Astrocyte (in vitro differentiated cells and primary cell): ENCODE measurements at regions not wholly inside any gene's neighbourhood (a gene's known extent, or its start where the extent isn't known, plus 50 kb on each side); places are given as distances from the start of the nearest gene placed in this dataset.

ENCODE experiments used
- CTCF ChIP-seq: IDR thresholded peaks from 2 replicates; pipeline ENCODE4 v1.5.1; 2011; ENCODE audit warnings: low read depth, mild to moderate bottlenecking, inconsistent platforms, low read length, moderate library complexity; ENCODE audit not compliant: insufficient read depth
- EZH2 ChIP-seq: IDR thresholded peaks from 2 replicates; pipeline ENCODE4 v1.6.1; 2012; ENCODE audit warnings: mild to moderate bottlenecking, low read length, inconsistent platforms; ENCODE audit not compliant: insufficient read depth

- no peak for TF ChIP-seq CTCF
- TF ChIP-seq EZH2 = no peak
Measured at GRCh38 chr14:43338713-43339112, 1168.4 kb downstream of the FSCB start.
